Liver (tissue), 8 donors: ENCODE measurements at regions not wholly inside any gene's neighbourhood (a gene's known extent, or its start where the extent isn't known, plus 50 kb on each side); places are given as distances from the start of the nearest gene placed in this dataset.

Experiments
- DNase-seq: peaks from one replicate; pipeline ENCODE4 v3.0.0-alpha.2; 2017; ENCODE audit warnings: low spot score
- H3K27ac ChIP-seq, 2 donors: one replicate each; pipeline ENCODE4 v1.7.0; 2013; ENCODE audit warnings: inconsistent platforms in 2 of 2, low read length in 2 of 2, control low read depth in 1 of 2, low read depth in 1 of 2, mild to moderate bottlenecking in 1 of 2
- H3K27me3 ChIP-seq, 4 donors: one replicate each; pipeline versions ENCODE4 v1.6.1 to v1.7.0; 2013; ENCODE audit warnings: low read length in 3 of 4, inconsistent platforms in 1 of 4, mild to moderate bottlenecking in 1 of 4, moderate library complexity in 1 of 4; ENCODE audit not compliant: control insufficient read depth in 4 of 4, insufficient read depth in 4 of 4
- H3K36me3 ChIP-seq, 4 donors: one replicate each; pipeline versions ENCODE4 v1.6.1 to v1.7.0; 2013; ENCODE audit warnings: low read length in 3 of 4, mild to moderate bottlenecking in 3 of 4, low read depth in 1 of 4, moderate library complexity in 1 of 4; ENCODE audit not compliant: control insufficient read depth in 4 of 4, insufficient read depth in 3 of 4
- H3K4me1 ChIP-seq, 4 donors: one replicate each; pipeline versions ENCODE4 v1.6.1 to v1.7.0; 2013; ENCODE audit warnings: low read length in 3 of 4, mild to moderate bottlenecking in 3 of 4, moderate library complexity in 1 of 4; ENCODE audit not compliant: control insufficient read depth in 4 of 4, insufficient read depth in 4 of 4
- H3K4me3 ChIP-seq, 3 donors: one replicate each; pipeline versions ENCODE4 v1.6.1 to v1.7.0; 2013; ENCODE audit warnings: low read length in 3 of 3, control low read depth in 1 of 3, low read depth in 1 of 3, mild to moderate bottlenecking in 1 of 3
- H3K9ac ChIP-seq, 2 donors: one replicate each; pipeline ENCODE4 v1.7.0; 2013; ENCODE audit warnings: low read length in 2 of 2, mild to moderate bottlenecking in 2 of 2, moderate library complexity in 2 of 2, control low read depth in 1 of 2, low read depth in 1 of 2
- H3K9me3 ChIP-seq, 4 donors: one replicate each; pipeline versions ENCODE4 v1.6.1 to v1.7.0; 2013; ENCODE audit warnings: low read length in 3 of 4; ENCODE audit not compliant: control insufficient read depth in 4 of 4
- CTCF ChIP-seq: fragments of 150-350 bp; IDR thresholded peaks from 2 replicates; pipeline ENCODE4 v1.5.1; 2017; ENCODE audit warnings: improper control_type of control experiment, low read depth, low read length; ENCODE audit not compliant: missing input control
- EGR1 ChIP-seq, 2 donors: IDR thresholded peaks; 2 replicates each; pipeline ENCODE4 v1.6.1; 2016 to 2018; ENCODE audit warnings: antibody characterized with exemption in 2 of 2, low read depth in 2 of 2
- FOXA1 ChIP-seq: IDR thresholded peaks from 2 replicates; pipeline ENCODE4 v1.6.1; 2016; ENCODE audit warnings: antibody characterized with exemption
- FOXA2 ChIP-seq: IDR thresholded peaks from 2 replicates; pipeline ENCODE4 v1.6.1; 2016; ENCODE audit warnings: antibody characterized with exemption
- GABPA ChIP-seq, 2 donors: IDR thresholded peaks in 1 of 2; conservative IDR thresholded peaks in 1 of 2; 2 replicates each; pipeline ENCODE4 v1.6.1; 2016; ENCODE audit warnings: antibody characterized with exemption in 2 of 2, mild to moderate bottlenecking in 1 of 2, moderate library complexity in 1 of 2
- HNF4A ChIP-seq, 2 donors: conservative IDR thresholded peaks; 2 replicates each; pipeline ENCODE4 v1.6.1; 2016; ENCODE audit warnings: antibody characterized with exemption in 2 of 2, mild to moderate bottlenecking in 2 of 2
- HNF4G ChIP-seq: IDR thresholded peaks from 2 replicates; pipeline ENCODE4 v1.6.1; 2016; ENCODE audit warnings: antibody characterized with exemption
- MAX ChIP-seq: IDR thresholded peaks from 2 replicates; pipeline ENCODE4 v1.6.1; 2016; ENCODE audit warnings: antibody characterized with exemption
- NR2F2 ChIP-seq: IDR thresholded peaks from 2 replicates; pipeline ENCODE4 v1.6.1; 2016; ENCODE audit warnings: antibody characterized with exemption
- RAD21 ChIP-seq, 2 donors: IDR thresholded peaks; 2 replicates each; pipeline ENCODE4 v1.6.1; 2016; ENCODE audit warnings: antibody characterized with exemption in 2 of 2, mild to moderate bottlenecking in 2 of 2
- REST ChIP-seq: IDR thresholded peaks from 2 replicates; pipeline ENCODE4 v1.6.1; 2016; ENCODE audit warnings: antibody characterized with exemption, mild to moderate bottlenecking
- RXRA ChIP-seq, 2 donors: IDR thresholded peaks; 2 replicates each; pipeline ENCODE4 v1.6.1; 2017 to 2018; ENCODE audit warnings: antibody characterized with exemption in 2 of 2, mild to moderate bottlenecking in 1 of 2
- SP1 ChIP-seq: IDR thresholded peaks from 2 replicates; pipeline ENCODE4 v1.6.1; 2018; ENCODE audit warnings: antibody characterized with exemption, mild to moderate bottlenecking
- TAF1 ChIP-seq: conservative IDR thresholded peaks from 2 replicates; pipeline ENCODE4 v1.6.1; 2016; ENCODE audit warnings: antibody characterized with exemption, mild to moderate bottlenecking
- YY1 ChIP-seq: IDR thresholded peaks from 2 replicates; pipeline ENCODE4 v1.6.1; 2016; ENCODE audit warnings: antibody characterized with exemption, mild to moderate bottlenecking
- ZBTB33 ChIP-seq: IDR thresholded peaks from 2 replicates; pipeline ENCODE4 v1.6.1; 2016; ENCODE audit warnings: antibody characterized with exemption
- WGBS: extraction: QIAGEN DNeasy Blood & Tissue Kit; methylation state at CpG from one replicate; pipeline ENCODE4 v1.1.7; 2013; 5-methylcytosine and 5-hydroxymethylcytosine counted together
- donor health status: healthy.
- donor health status: healthy.
- donor health status: healthy.
- donor health status: healthy.
- donor health status: healthy.

GRCh38 chr3:148366743-148367410 lies 330.8 kb upstream of the AGTR1 start:
- Histone ChIP-seq H3K4me3 (no peak overlapping the region), H3K27ac (no peak overlapping the region), H3K9ac (no peak overlapping the region), H3K36me3 (no peaks in the 10 kb centered on the region), H3K9me3 (peaks cover 0 to 3% (median 1%) of the 10 kb centered on the region in 4 donors), H3K4me1 (no peaks in the 10 kb centered on the region), H3K27me3 (peaks cover 0 to 4% (median 0%) of the 10 kb centered on the region in 4 donors)
- DNase-seq: no peak
- 77% methylated on average over 7 of the region's 7 CpGs for WGBS
- TF ChIP-seq HNF4G: no peak
- no peak for TF ChIP-seq HNF4A (conservative IDR thresholded peaks at IDR 0.05)
- TF ChIP-seq RAD21 (IDR thresholded peaks at IDR 0.05): peak in 1 of 2 donors; percentile 40

GRCh38 chr3:148367756-148368155 lies 329.9 kb upstream of the AGTR1 start:
- WGBS: 58% methylated on average over 1 of the region's 1 CpG

More at GRCh38 chr3:148367756-148368155, 329.9 kb upstream of the AGTR1 start:
- peaks cover 0 to 4% (median 0%) of the 10 kb centered on the region in 4 donors for H3K27me3 ChIP-seq
- no peak overlapping the region for H3K4me3 ChIP-seq
- no peaks in the 10 kb centered on the region for H3K4me1 ChIP-seq
- no peak overlapping the region for H3K9ac ChIP-seq
- H3K36me3 ChIP-seq: no peaks in the 10 kb centered on the region
- TF ChIP-seq HNF4G (no peak), RXRA (IDR thresholded peaks at IDR 0.05) (no peak), REST (no peak), FOXA2 (no peak), FOXA1 (no peak), SP1 (no peak), NR2F2 (no peak), ZBTB33 (no peak), HNF4A (conservative IDR thresholded peaks at IDR 0.05) (no peak), CTCF (no peak), YY1 (no peak), TAF1 (no peak), GABPA (IDR thresholded peaks at IDR 0.05 in 1 of 2, conservative IDR thresholded peaks at IDR 0.05 in 1 of 2) (no peak), RAD21 (IDR thresholded peaks at IDR 0.05) (no peak), MAX (no peak), EGR1 (IDR thresholded peaks at IDR 0.05; ENCODE audit: low read depth in 2 of 2) (no peak)
- no peak for DNase-seq
- H3K27ac ChIP-seq: no peak overlapping the region
- peaks cover 0 to 3% (median 1%) of the 10 kb centered on the region in 4 donors for H3K9me3 ChIP-seq
